Osteoblast (primary cell): ENCODE measurements at regions not wholly inside any gene's neighbourhood (a gene's known extent, or its start where the extent isn't known, plus 50 kb on each side); places are given as distances from the start of the nearest gene placed in this dataset. TPM values are rescaled to one million over a fixed set of nuclear protein-coding genes. Genes with fewer than 3 reads are reported as not detected.
A peak's percentile ranks its signal among the peaks of the same experiment; 100 is the strongest.

Experiments
- DNase-seq: peaks from one replicate; pipeline ENCODE4 v3.0.0; 2011; ENCODE audit warnings: low spot score, mixed read lengths; ENCODE audit not compliant: insufficient read length; ENCODE audit errors: missing footprints
- H2AFZ ChIP-seq: 2 replicates; pipeline ENCODE4 v1.6.0; 2011; ENCODE audit warnings: mild to moderate bottlenecking, low read length
- H3K27ac ChIP-seq: 2 replicates; pipeline ENCODE4 v1.5.1; 2011; ENCODE audit warnings: mild to moderate bottlenecking, low read depth, low read length, moderate library complexity
- H3K27me3 ChIP-seq: 2 replicates; pipeline ENCODE4 v1.6.0; 2012; ENCODE audit warnings: mild to moderate bottlenecking, control low read depth, inconsistent platforms, low read length, moderate library complexity; ENCODE audit not compliant: insufficient read depth
- H3K36me3 ChIP-seq: 2 replicates; pipeline ENCODE4 v1.5.1; 2011; ENCODE audit warnings: mild to moderate bottlenecking, low read length, control low read depth, moderate library complexity; ENCODE audit not compliant: insufficient read depth
- H3K4me1 ChIP-seq: 2 replicates; pipeline ENCODE4 v1.5.1; 2011; ENCODE audit warnings: mild to moderate bottlenecking, low read length, control low read depth, moderate library complexity; ENCODE audit not compliant: insufficient read depth
- H3K4me2 ChIP-seq: 2 replicates; pipeline ENCODE4 v1.6.0; 2011; ENCODE audit warnings: mild to moderate bottlenecking, low read length; ENCODE audit not compliant: insufficient read depth
- H3K4me3 ChIP-seq: fragments of 200-600 bp; sonication (generic); 3 replicates; pipeline ENCODE4 v1.5.1; 2012; ENCODE audit warnings: mild to moderate bottlenecking, low read length, inconsistent platforms; ENCODE audit not compliant: insufficient read depth
- H3K79me2 ChIP-seq: 2 replicates; pipeline ENCODE4 v1.6.0; 2012; ENCODE audit warnings: mild to moderate bottlenecking, low read length, control low read depth, inconsistent platforms; ENCODE audit not compliant: insufficient read depth
- H3K9me3 ChIP-seq: 2 replicates; pipeline ENCODE4 v1.5.1; 2011; ENCODE audit warnings: low read depth, low read length, control low read depth
- H4K20me1 ChIP-seq: 2 replicates; pipeline ENCODE4 v1.6.0; 2012; ENCODE audit warnings: mild to moderate bottlenecking, low read length, control low read depth; ENCODE audit not compliant: insufficient read depth
- small RNA-seq: library from RNA; depleted of rRNA; stranded (forward); fragments of <200 nt; gene quantifications from one replicate; pipeline ENCODE3, GENCODE V24; 2012
- TF ChIP-seq, protein P1 (sequence below): IDR thresholded peaks from 2 replicates; pipeline ENCODE4 v1.5.1; 2011; ENCODE audit warnings: mild to moderate bottlenecking, low read depth, low read length, moderate library complexity; ENCODE audit errors: extremely low read depth

DNA sequence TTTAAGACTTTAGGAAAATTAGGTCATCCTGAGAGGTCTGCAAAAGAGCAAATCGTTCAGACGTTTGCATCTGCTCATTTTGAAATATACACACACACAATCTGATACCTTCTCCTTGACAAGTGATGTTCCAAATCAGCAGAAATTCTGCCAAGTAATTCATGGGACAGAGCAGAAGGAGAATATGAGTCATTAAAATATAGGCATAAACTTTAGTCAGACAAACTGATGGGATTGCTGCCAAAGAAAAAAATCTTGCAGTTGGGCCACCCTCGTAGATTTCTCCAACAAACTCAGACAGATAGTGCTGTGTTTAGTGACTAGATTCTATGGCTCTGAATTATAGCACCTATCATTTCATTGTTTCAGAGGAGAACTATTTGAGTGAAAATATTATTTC, 336.3 kb downstream of the NYAP2 start:
- Histone ChIP-seq H4K20me1 (no peaks in the 10 kb centered on the region), H3K4me2 (peak overlapping the region; percentile 19), H3K4me3 (no peak overlapping the region), H3K27ac (no peak overlapping the region), H3K9me3 (no peaks in the 10 kb centered on the region), H2AFZ (no peak overlapping the region), H3K27me3 (no peaks in the 10 kb centered on the region), H3K79me2 (no peaks in the 10 kb centered on the region), H3K4me1 (peaks cover 20% of the 10 kb centered on the region), H3K36me3 (no peaks in the 10 kb centered on the region)
- TF ChIP-seq, protein P1, sequence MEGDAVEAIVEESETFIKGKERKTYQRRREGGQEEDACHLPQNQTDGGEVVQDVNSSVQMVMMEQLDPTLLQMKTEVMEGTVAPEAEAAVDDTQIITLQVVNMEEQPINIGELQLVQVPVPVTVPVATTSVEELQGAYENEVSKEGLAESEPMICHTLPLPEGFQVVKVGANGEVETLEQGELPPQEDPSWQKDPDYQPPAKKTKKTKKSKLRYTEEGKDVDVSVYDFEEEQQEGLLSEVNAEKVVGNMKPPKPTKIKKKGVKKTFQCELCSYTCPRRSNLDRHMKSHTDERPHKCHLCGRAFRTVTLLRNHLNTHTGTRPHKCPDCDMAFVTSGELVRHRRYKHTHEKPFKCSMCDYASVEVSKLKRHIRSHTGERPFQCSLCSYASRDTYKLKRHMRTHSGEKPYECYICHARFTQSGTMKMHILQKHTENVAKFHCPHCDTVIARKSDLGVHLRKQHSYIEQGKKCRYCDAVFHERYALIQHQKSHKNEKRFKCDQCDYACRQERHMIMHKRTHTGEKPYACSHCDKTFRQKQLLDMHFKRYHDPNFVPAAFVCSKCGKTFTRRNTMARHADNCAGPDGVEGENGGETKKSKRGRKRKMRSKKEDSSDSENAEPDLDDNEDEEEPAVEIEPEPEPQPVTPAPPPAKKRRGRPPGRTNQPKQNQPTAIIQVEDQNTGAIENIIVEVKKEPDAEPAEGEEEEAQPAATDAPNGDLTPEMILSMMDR, result no peak
- peak; percentile 93 for DNase-seq

DNA sequence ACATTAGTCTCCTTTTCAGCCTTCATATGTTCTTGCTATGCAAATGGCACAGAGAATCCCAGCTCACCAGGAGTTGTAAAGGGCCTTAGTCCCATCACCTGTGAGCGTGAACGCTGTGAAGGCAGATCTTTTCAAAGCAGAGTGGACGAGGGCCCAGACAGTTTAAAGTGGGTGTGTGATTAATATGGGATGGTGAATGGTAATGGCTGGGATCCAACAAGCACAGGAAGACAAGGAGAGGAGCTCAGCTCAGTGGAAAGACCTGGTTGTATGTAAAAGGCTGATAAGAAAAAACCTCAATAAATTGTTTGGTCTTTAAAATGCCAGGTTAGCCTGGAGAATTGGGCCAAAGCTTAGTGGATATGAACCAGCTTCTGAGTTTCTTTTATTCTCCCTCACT, 326.2 kb downstream of the NYAP2 start:
- DNase-seq, result no peak
- TF ChIP-seq, protein P1, result no peak

More for the DNA sequence above, 326.2 kb downstream of the NYAP2 start:
- no peaks in the 10 kb centered on the region for H3K27me3 ChIP-seq
- H3K4me1 ChIP-seq, result no peaks in the 10 kb centered on the region
- H3K27ac ChIP-seq, result no peak overlapping the region
- H3K4me2 ChIP-seq, result no peak overlapping the region
- H3K36me3 ChIP-seq, result no peaks in the 10 kb centered on the region
- H2AFZ ChIP-seq, result no peak overlapping the region
- no peaks in the 10 kb centered on the region for H4K20me1 ChIP-seq
- H3K79me2 ChIP-seq, result no peaks in the 10 kb centered on the region
- no peaks in the 10 kb centered on the region for H3K9me3 ChIP-seq
- no peak overlapping the region for H3K4me3 ChIP-seq

Small RNA genes lying in the stretch of these regions (small RNA-seq; reads per million reads assigned to genes)
- gene AC068138.1, result not detected
- 0.22 reads per million for gene MIR5702
